HG03558 (cell line): ENCODE measurements at regions not wholly inside any gene's neighbourhood (a gene's known extent, or its start where the extent isn't known, plus 50 kb on each side); places are given as distances from the start of the nearest gene placed in this dataset.

ENCODE experiments used
- ATAC-seq: cut with Tn5 transposase; IDR thresholded peaks from one replicate; pipeline ENCODE4 v1.9.1; 2021; ENCODE audit warnings: moderate number of reproducible peaks; ENCODE audit not compliant: unreplicated experiment; ENCODE audit errors: extremely low read depth

DNA sequence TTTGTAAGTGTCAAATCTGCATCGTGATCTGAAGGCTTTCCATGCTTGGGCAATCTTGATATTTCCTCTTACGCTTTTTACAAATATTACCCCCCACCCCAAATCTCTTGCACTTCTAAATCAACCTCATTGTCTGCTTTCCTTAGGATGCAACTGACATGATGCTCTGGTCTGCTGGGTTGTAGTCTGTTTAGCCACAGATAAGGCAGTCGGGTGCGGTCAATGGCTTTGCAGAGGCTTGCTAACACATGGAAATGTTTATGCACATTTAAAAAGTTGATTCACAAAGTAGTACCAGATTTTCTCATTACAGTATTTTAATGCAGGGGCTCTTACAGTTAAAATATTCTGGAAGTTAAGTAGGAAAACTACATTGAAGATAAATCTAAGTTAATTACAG is 172.5 kb downstream of the BAMBI start:
- no peak for ATAC-seq

- ATAC-seq = no peak
These were observed 173.5 kb downstream of the BAMBI start for GRCh38 chr10:28850784-28851183.

DNA sequence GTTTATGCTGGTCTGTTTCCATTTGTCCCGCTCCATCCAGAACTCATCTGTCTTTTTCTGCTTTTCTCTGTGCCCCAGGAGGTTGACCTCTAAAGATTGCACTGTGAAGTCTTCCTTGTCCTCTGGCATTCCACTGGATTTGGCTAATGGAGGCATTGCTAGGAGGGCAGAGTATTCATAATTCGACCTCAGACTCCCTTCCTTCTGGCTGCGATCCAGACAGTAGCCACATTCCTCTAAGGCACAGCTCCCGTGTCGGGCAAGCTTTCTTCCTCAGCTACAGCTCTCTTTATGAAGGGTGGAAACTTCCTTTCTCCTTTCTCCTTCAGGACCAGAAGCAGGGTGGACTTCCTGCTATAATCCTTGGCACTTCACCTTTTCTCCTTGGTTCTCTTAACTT is 175.9 kb downstream of the BAMBI start:
- ATAC-seq = no peak

- ATAC-seq = no peak
These were observed 179.8 kb downstream of the BAMBI start for GRCh38 chr10:28857164-28857563.

DNA sequence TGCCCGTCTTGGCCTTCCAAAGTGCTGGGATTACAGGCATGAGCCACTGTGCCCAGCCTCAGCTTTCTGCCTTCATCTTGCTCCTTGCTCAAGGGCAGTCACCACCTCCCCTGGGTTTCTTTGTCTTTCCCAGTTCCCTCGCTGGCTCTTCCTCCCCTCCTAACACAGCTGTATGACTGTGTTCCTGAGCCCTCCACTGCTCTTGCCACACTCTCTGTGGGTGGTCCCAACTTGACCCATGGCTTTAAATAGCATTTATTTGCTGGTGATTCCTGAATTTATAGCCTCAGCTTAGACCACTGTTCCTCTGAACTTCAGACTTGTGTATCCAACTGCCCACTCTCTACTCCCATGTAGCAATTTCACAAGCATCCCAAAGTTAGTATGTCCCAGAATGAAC is 181.3 kb downstream of the BAMBI start:
- no peak for ATAC-seq

DNA sequence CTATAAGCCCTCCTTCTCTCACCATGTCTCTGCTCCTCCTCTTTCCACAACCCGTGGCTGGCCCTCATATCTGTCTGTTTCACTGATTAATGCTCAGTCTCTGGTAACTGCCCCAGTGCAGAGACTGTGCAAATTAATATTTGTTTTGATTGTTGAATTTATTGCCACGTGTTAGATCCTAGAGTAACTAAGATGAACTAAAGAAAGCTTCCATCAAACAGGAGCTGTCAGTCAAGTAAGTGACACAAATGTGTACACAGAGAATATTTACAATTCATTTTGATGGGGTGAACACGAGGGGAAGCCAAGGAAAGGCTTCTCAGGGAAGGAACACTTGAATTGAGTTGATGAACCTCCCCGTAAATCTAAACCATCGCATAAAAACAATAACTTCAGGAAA is 182.5 kb downstream of the BAMBI start:
- no peak for ATAC-seq

DNA sequence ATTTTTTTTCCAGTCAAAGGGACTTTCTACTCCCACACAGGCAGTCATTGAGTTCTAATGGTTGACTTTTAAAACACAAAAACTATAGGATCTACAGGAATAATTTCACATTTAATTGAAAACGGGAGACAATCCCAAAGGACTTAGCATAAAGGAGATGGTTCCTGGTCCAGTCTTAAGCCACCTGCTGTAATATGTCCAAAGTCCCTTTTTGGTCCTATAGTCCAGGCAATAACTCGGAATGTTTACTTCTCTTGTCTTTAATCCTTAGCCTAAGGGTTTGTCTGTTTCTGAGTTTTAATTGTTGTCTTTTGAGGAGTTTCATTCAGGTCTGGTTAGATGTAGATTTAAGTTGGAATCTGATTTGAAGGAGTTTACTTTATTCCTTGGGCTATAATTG is 184.9 kb downstream of the BAMBI start:
- no peak for ATAC-seq

DNA sequence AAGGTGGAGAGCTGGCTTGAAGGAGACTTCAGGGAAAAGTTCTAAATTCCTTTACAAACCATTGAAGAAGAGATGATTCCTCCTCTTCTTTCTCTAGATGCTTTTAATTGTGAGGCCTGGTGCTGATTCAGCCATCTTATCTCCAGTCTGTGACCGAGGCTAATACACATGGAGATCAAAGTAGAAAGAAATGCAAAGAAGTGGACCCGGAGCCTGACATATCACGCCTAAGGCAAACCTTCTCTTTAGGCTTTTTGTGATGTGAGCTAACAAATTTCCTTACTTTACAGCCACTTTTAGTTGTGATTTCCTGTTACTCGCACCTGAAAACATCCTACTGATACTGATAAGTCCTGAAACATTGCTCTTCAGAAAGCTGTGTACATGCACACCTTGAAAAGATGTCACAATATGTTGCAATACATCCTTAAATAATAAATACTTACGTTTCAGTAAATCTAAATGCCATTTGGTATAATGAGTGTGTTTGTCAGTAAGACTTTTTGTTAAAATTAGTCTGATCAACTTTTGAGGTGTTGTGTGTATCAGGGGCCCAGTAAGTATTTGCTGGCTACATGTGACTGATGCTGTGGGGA is 192.4 kb downstream of the BAMBI start:
- ATAC-seq = no peak

DNA sequence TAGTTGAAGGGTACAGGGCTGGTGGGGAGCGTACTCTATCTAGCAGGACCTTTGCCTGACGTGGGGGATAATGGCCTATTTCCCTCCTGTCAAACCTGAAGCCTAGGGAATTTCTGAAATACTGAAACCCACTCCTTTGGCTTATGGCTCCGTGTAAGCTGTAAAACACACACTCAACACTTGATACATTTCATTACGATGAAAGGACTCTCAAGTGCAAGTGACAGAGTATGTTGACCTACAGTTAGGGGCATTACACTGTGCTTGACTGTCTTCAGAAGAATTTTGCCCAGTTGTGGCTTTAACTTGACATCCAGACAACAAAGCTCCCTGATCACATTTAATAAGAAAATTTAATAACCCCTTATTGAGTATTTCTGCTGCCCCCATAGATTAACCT is 194.3 kb downstream of the BAMBI start:
- no peak for ATAC-seq

DNA sequence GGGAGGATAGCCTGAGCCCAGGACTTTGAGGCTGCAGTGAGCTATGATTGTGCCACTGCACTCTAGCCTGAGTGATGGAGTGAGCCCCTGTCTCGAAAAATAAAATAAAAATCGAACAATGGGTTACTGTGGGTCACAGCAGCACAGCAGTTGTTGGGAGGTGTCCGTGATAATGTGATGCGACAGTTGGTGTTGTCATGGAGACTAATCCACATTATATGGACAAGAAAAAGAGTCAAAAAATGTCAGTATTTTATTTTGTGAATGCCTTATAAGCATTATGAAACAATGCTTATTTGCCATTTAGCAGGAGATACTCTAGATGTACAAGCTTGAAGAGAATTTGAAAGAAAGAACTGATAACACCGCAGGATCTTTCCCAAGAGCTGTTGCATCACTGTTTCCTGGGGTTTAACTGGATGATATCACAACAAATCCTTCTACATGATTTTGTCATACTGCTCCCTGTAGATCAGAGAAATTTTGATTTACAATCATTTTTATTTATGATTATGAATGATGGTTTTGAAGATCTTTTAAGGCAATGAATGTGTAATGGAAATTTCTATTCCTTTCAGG is 195.4 kb downstream of the BAMBI start:
- no peak for ATAC-seq

DNA sequence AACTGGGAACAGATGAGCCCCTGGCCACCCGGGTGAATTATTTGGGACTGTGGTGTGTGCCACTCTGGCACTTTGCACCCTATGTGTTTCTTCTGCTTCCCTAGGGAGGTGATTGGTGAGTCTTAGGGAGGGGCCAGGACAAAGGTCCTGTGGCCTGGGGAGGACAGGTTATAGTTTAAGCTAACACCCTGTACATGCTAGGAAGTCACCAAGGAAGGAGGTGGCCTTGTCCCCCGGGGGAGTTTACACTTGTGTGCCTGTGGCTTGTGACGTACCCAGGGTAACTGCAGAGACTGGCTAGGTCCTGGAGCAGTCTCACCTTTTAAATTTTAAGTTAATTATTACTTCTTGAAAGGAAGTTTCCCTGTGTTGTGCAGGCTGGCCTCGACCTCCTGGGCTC is 196.2 kb downstream of the BAMBI start:
- no peak for ATAC-seq

- ATAC-seq = no peak
These were observed 196.9 kb downstream of the BAMBI start for GRCh38 chr10:28874210-28874609.

GRCh38 chr10:28875549-28876081 is 198.3 kb downstream of the BAMBI start:
- ATAC-seq = no peak

GRCh38 chr10:28878236-28878970 is 201.1 kb downstream of the BAMBI start:
- no peak for ATAC-seq

- no peak for ATAC-seq
These were observed 201.9 kb downstream of the BAMBI start for GRCh38 chr10:28879246-28879645.

DNA sequence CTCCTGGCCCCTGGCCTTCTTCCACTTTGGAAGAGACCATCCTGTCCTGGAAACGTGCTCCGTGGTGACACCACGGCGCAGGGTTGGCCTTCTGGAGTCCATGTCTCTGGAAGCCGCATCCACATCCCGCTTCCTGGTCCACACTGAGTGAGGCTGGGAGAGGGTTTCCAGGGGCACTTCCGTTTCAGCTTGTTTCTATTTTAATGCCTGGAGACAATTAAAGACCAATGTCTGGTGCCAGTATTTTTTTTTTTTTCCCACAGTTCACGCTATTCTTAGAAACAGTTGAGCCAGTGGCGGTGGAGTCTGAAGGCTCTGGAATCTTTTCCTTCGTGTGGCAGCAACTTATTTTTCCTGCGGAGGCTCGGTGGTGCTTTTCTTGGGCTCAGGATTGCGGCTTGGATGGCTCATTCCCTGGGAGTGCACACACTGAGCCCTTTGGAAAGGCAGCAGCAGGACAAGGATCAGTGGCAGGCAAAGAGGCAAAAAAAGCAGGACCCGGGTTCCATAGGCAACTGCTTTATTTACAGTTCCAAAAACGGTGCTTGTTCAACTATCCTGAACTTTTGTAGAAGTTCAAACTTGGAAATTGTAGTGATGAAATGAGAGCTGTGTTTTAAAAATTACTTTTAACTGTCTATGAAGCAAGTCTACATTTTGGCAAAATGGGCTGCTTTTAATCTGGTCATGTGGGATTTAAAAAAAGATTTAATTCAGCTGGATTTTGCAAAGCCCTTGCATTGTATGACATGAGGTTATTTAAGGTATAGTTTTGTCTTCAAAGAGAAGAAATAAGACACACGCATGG is 202.8 kb downstream of the BAMBI start:
- no peak for ATAC-seq

- ATAC-seq = no peak
These were observed 203.3 kb downstream of the BAMBI start for GRCh38 chr10:28880683-28880950.

DNA sequence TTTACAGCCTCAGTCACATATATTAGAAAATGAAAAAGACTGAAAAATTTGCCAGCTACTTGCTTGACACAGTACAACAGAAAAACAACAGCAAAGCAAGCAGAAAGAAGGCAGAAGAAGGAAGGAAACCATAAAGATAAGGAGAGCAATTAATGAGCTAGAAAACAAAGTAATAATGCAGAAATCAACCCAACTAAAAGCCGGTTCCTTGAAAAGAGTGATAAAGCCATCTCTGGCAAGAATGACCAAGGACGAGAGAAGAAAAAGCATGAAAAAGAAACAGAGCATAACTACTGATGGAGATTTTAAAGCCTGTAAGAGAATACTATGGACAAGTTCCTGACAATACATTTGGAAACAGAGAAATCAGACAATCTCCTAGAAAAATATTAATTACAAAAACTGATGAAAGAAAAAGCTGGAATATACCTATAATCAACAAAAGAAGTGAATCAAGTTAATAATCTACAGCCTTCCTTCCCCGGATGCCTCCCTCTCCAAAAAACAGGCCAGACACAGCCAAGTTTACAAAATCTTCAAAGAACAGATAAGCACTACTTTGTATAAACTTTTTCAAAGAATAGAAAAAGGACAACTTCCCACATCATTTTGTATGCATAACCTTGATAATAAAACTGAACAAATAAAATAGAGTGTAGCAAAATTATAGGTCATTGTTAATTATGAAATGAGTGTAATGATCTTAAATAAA is 204.0 kb downstream of the BAMBI start:
- no peak for ATAC-seq

GRCh38 chr10:28883741-28884423 is 206.6 kb downstream of the BAMBI start:
- ATAC-seq = no peak
